Endothelial cell of umbilical vein (primary cell): ENCODE measurements at regions not wholly inside any gene's neighbourhood (a gene's known extent, or its start where the extent isn't known, plus 50 kb on each side); places are given as distances from the start of the nearest gene placed in this dataset.

Experiments
- BruUV-seq: library from RNA; stranded (reverse); fragments of 400-500 nt; replicated peaks from 2 replicates; lab custom pipeline; 2021; lab: Mats Ljungman, UMichigan
- CTCF ChIA-PET: fragments of 300-600, 350-600 bp; sonication (Branson Sonifier 250); formaldehyde crosslinking; loops from one replicate; lab custom pipeline; 2021; ENCODE audit warnings: antibody characterized with exemption, inconsistent platforms; lab: Charles Lee
- POLR2A ChIA-PET: fragments of 300-600, 350-600 bp; sonication (Branson Sonifier 250); formaldehyde crosslinking; loops from one replicate; lab custom pipeline; 2021; ENCODE audit warnings: antibody characterized with exemption, inconsistent platforms; lab: Charles Lee
- DNase-seq: peaks from one replicate; pipeline ENCODE4 v3.0.0-alpha.2; 2011; ENCODE audit warnings: low read depth, low spot score
- FAIRE-seq: peaks from 2 replicates; lab custom pipeline; 2011; peaks lifted over from hg19 to GRCh38; lab: Jason Lieb, UNC
- H2AFZ ChIP-seq: 2 replicates; pipeline ENCODE4 v1.6.0; 2012; ENCODE audit warnings: low read depth, low read length, control low read depth, inconsistent platforms
- H3K27ac ChIP-seq: 2 replicates; pipeline ENCODE4 v1.5.1; 2011; ENCODE audit warnings: low read depth, mild to moderate bottlenecking, control low read depth, low read length, moderate library complexity; ENCODE audit not compliant: insufficient read depth
- H3K27me3 ChIP-seq, 2 experiments: 2 replicates each; pipeline versions ENCODE4 v1.6.0 to v1.6.1; 2011; ENCODE audit warnings: low read length in 2 of 2, mixed read lengths in 1 of 2; ENCODE audit not compliant: control insufficient read depth in 2 of 2, insufficient read depth in 2 of 2
- H3K36me3 ChIP-seq, 2 experiments: 2 replicates in 1 of 2; 3 replicates in 1 of 2; pipeline ENCODE4 v1.5.1; 2011; ENCODE audit warnings: low read length in 2 of 2, mild to moderate bottlenecking in 1 of 2, moderate library complexity in 1 of 2; ENCODE audit not compliant: control insufficient read depth in 2 of 2, insufficient read depth in 2 of 2; ENCODE audit errors: extremely low read depth in 1 of 2
- H3K4me1 ChIP-seq: 3 replicates; pipeline ENCODE4 v1.5.1; 2011; ENCODE audit warnings: mild to moderate bottlenecking, low read length; ENCODE audit not compliant: control insufficient read depth, insufficient read depth; ENCODE audit errors: extremely low read depth
- H3K4me2 ChIP-seq: 2 replicates; pipeline ENCODE4 v1.6.1; 2011; ENCODE audit warnings: low read length, control low read depth, mixed read lengths; ENCODE audit not compliant: insufficient read depth
- H3K4me3 ChIP-seq, 3 experiments: fragments of 200-600 bp in 1 of 3; sonication (generic), shearing (Covaris generic) in 1 of 3; replicated peaks in 1 of 3; 2 replicates each; pipeline ENCODE4 v1.5.1; 2011 to 2016; ENCODE audit warnings: control low read depth in 3 of 3, low read length in 3 of 3, mild to moderate bottlenecking in 2 of 3, inconsistent platforms in 1 of 3, low read depth in 1 of 3, moderate library complexity in 1 of 3; ENCODE audit not compliant: insufficient read depth in 1 of 3
- H3K79me2 ChIP-seq: 2 replicates; pipeline ENCODE4 v1.6.0; 2012; ENCODE audit warnings: low read length, inconsistent platforms; ENCODE audit not compliant: control insufficient read depth, insufficient read depth
- H3K9ac ChIP-seq: replicated peaks from 2 replicates; pipeline ENCODE3; 2011; ENCODE audit warnings: low read length, control low read depth; ENCODE audit not compliant: insufficient read depth; ENCODE audit errors: extremely low read depth
- H3K9me1 ChIP-seq: replicated peaks from 3 replicates; pipeline ENCODE4 v1.6.0; 2011; ENCODE audit warnings: mild to moderate bottlenecking, low read length; ENCODE audit not compliant: control insufficient read depth, insufficient read depth; ENCODE audit errors: extremely low read depth
- H3K9me3 ChIP-seq: replicated peaks from 2 replicates; pipeline ENCODE4 v1.5.1; 2012; ENCODE audit warnings: low read length, inconsistent platforms; ENCODE audit not compliant: control insufficient read depth, insufficient read depth
- H4K20me1 ChIP-seq: replicated peaks from 2 replicates; pipeline ENCODE3; 2011; ENCODE audit warnings: mild to moderate bottlenecking, low read length; ENCODE audit not compliant: control insufficient read depth, insufficient read depth; ENCODE audit errors: extremely low read depth
- EZH2 ChIP-seq: IDR thresholded peaks from 2 replicates; pipeline ENCODE4 v1.6.1; 2012; ENCODE audit warnings: borderline replicate concordance, low read depth, mild to moderate bottlenecking, moderate library complexity, low read length, inconsistent platforms; ENCODE audit not compliant: severe bottlenecking
- FOS ChIP-seq: IDR thresholded peaks from 2 replicates; pipeline ENCODE4 v1.6.1; 2011; ENCODE audit warnings: mild to moderate bottlenecking, low read length, moderate library complexity, borderline replicate concordance; ENCODE audit not compliant: insufficient read depth
- GATA2 ChIP-seq: IDR thresholded peaks from 2 replicates; pipeline ENCODE4 v1.7.0; 2011; ENCODE audit warnings: low read depth, mild to moderate bottlenecking, moderate library complexity, mixed read lengths, low read length; ENCODE audit not compliant: insufficient read length, insufficient read depth
- JUN ChIP-seq: IDR thresholded peaks from 2 replicates; pipeline ENCODE4 v1.6.1; 2011; ENCODE audit warnings: borderline replicate concordance, low read depth; ENCODE audit not compliant: insufficient read length, insufficient read depth
- MAX ChIP-seq: IDR thresholded peaks from 2 replicates; pipeline ENCODE4 v1.6.1; 2011; ENCODE audit not compliant: insufficient read depth, insufficient read length
- MYC ChIP-seq: IDR thresholded peaks from one replicate; pipeline ENCODE4 v1.6.1; 2011; ENCODE audit warnings: mild to moderate bottlenecking, low read depth, low read length
- POLR2A ChIP-seq: IDR thresholded peaks from 2 replicates; pipeline ENCODE4 v1.6.1; 2012; ENCODE audit warnings: low read depth, mild to moderate bottlenecking, control low read depth, low read length
- POLR2AphosphoS5 ChIP-seq: IDR thresholded peaks from 2 replicates; pipeline ENCODE4 v1.6.1; 2012; ENCODE audit warnings: low read depth, mild to moderate bottlenecking, control low read depth, low read length, moderate library complexity; ENCODE audit not compliant: insufficient read depth
- dilution Hi-C: fragments of 300-500 bp; cut with MboI; formaldehyde crosslinking; loops from one replicate; pipeline ENCODE4 v1.15.0; 2019; ENCODE audit warnings: low sequenced_read_pairs; ENCODE audit not compliant: extremely low pct_ligation_motif_present
- intact Hi-C: fragments of 100-400 bp; cut with micrococcal nuclease; formaldehyde crosslinking; loops from one replicate; pipeline ENCODE4 v1.10.0; 2022
- TF ChIP-seq, protein P1 (sequence below), 2 donors: IDR thresholded peaks; 1 replicate in 1 of 2; 2 replicates in 1 of 2; pipeline ENCODE4 v1.5.1; 2011; ENCODE audit warnings: low read length in 2 of 2, mild to moderate bottlenecking in 2 of 2, moderate library complexity in 2 of 2, control low read depth in 1 of 2, inconsistent platforms in 1 of 2, low read depth in 1 of 2; ENCODE audit not compliant: insufficient read depth in 1 of 2; ENCODE audit errors: extremely low read depth in 1 of 2

DNA sequence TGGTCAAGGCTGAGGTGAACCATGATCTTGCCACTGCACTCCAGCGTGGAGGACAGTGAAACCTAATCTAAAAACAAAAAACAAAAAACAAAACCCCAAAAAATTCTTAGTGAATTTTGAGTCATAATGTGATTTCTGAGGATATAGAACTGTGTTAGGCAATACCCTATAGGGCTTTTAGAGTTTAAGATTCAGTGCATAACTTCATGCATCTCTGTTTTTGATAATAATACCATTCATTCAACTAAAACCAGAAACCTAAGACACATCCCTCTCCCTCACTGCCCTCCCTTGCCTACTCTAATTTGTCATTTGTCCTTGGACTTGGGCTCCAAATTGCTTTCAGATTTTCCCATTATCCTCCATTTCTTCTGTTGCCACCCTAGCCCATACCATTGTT lies 405.7 kb upstream of the EDIL3 start:
- FAIRE-seq, result no peak
- intact Hi-C loops, result no loop called here
- dilution Hi-C loops, result no loop called here
- TF ChIP-seq POLR2AphosphoS5 (no peak), GATA2 (no peak), MYC (no peak), EZH2 (no peak), JUN (no peak), FOS (no peak), MAX (no peak), POLR2A (no peak)
- TF ChIP-seq, protein P1, sequence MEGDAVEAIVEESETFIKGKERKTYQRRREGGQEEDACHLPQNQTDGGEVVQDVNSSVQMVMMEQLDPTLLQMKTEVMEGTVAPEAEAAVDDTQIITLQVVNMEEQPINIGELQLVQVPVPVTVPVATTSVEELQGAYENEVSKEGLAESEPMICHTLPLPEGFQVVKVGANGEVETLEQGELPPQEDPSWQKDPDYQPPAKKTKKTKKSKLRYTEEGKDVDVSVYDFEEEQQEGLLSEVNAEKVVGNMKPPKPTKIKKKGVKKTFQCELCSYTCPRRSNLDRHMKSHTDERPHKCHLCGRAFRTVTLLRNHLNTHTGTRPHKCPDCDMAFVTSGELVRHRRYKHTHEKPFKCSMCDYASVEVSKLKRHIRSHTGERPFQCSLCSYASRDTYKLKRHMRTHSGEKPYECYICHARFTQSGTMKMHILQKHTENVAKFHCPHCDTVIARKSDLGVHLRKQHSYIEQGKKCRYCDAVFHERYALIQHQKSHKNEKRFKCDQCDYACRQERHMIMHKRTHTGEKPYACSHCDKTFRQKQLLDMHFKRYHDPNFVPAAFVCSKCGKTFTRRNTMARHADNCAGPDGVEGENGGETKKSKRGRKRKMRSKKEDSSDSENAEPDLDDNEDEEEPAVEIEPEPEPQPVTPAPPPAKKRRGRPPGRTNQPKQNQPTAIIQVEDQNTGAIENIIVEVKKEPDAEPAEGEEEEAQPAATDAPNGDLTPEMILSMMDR (IDR thresholded peaks at IDR 0.05; ENCODE audit: extremely low read depth in 1 of 2, insufficient read depth in 1 of 2, low read depth in 1 of 2, low read length in 2 of 2), result no peak
- Histone ChIP-seq H3K9me3 (no peaks in the 10 kb centered on the region), H3K4me3 (no peak overlapping the region), H4K20me1 (no peaks in the 10 kb centered on the region), H3K4me1 (no peaks in the 10 kb centered on the region), H3K27ac (no peak overlapping the region), H3K27me3 (no peaks in the 10 kb centered on the region), H3K9me1 (no peaks in the 10 kb centered on the region), H3K9ac (no peak overlapping the region), H3K36me3 (no peaks in the 10 kb centered on the region), H2AFZ (no peak overlapping the region), H3K79me2 (no peaks in the 10 kb centered on the region), H3K4me2 (no peak overlapping the region)
- no TSS peak for BruUV-seq
- ChIA-PET POLR2A (no interaction called here), CTCF (no interaction called here)
- no peak for DNase-seq
